WI38 (cell line): ENCODE measurements at regions not wholly inside any gene's neighbourhood (a gene's known extent, or its start where the extent isn't known, plus 50 kb on each side); places are given as distances from the start of the nearest gene placed in this dataset.
"Not testable (repeated sequence)": the region's sequence is repeated elsewhere in the genome, so short reads cannot be mapped to it uniquely, and the experiment has no call there.

Source experiments
- H3K4me3 ChIP-seq: 2 replicates; pipeline ENCODE4 v1.5.1; 2011; ENCODE audit warnings: low read depth, mild to moderate bottlenecking, control low read depth, low read length
- TF ChIP-seq, protein P1 (sequence below): IDR thresholded peaks from 2 replicates; pipeline ENCODE4 v1.5.1; 2012; ENCODE audit warnings: low read depth, mild to moderate bottlenecking, control low read depth, low read length

DNA sequence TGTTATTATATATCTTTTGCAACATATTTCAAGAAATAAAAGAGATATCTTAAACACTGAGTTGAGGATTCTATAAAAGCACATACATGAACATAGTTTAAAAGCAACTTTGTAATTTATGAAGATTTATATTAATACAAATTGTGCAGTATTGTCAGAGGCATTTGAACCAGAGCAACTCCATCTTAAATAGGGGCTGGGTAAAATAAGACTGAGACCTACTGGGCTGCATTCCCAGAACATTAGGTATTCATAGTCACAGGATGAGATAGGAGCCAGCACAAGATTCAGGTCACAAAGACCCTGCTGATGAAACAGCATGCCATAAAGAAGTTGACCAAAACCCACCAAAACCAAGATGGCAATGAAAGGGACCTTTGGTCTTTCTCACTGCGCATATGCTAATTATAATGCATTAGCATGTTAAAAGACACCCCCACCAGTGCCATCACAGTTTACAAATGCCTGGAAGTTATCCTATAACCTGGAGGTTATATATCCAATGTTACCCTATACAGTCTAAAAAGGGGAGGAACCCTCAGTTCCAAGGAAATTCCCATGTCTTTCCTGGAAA, 320.2 kb downstream of the FAM170A start:
- H3K4me3 ChIP-seq, result no peak overlapping the region
- TF ChIP-seq, protein P1, sequence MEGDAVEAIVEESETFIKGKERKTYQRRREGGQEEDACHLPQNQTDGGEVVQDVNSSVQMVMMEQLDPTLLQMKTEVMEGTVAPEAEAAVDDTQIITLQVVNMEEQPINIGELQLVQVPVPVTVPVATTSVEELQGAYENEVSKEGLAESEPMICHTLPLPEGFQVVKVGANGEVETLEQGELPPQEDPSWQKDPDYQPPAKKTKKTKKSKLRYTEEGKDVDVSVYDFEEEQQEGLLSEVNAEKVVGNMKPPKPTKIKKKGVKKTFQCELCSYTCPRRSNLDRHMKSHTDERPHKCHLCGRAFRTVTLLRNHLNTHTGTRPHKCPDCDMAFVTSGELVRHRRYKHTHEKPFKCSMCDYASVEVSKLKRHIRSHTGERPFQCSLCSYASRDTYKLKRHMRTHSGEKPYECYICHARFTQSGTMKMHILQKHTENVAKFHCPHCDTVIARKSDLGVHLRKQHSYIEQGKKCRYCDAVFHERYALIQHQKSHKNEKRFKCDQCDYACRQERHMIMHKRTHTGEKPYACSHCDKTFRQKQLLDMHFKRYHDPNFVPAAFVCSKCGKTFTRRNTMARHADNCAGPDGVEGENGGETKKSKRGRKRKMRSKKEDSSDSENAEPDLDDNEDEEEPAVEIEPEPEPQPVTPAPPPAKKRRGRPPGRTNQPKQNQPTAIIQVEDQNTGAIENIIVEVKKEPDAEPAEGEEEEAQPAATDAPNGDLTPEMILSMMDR, result no peak

DNA sequence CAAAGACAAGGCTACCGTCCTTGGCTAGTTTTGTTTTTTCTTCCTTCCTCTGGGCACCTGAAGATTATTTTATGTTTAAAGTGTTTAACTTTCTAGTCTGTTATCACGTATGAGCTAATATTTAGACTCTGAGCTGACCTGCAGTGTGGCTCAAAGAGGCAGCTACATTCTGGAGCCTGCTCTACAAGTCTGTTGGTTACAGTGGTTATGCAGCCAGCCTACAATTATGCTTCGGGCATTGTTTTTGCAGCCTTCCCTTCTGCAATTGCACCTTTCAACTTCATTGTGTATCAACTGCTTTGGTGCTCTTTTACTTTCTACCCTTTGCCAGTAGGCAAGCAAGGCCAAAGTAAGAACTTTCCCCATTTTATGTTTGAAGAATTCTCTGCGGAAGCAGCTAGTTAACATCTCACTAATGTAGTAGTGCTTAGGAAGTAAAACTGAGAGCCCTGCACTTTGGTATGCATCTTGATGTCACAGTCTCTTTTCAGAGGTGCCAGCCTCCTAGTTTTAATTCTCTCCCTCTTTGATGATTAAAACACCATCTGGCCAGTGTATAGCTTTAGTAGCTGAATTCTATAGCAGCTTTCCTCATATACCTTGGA, 322.1 kb downstream of the FAM170A start:
- TF ChIP-seq, protein P1, result no peak
- H3K4me3 ChIP-seq, result no peak overlapping the region

DNA sequence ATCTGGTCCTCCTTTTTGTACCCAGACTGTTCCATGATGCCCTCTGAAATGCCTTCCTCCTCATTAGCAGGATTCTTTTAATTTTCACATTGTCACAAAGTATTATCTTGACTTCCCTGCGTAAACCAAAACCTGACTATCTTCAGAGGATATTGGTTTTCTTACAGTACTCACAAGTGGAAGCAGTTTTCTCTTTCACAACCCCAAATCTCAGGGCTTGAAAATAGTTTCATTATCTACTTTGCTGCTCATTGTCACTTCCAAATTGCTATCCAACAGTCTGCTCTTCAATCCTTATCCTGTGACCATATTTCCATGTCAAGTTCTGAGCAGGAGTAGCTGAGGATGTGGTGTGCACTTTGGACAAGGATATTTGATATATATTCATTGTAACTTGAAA, 324.1 kb downstream of the FAM170A start:
- H3K4me3 ChIP-seq, result no peak overlapping the region
- TF ChIP-seq, protein P1, result no peak

DNA sequence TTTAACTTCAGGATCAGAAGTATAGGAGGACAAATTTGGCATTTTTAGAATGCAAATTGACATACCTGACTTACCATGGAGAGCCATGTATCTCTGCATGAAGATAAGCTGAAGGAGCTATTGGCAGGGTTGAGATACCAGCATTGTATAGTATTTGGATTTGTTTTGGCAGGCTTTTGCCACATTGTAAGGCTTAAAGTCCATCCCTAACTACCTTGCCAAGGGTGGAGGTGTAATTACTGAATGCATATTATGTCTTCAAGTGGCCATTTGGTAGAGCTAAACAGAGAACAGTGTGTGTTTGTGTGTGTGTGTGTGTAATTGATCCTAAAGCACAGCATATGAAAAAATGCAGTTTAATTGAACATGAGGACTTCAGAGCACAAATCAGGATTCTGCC, 324.7 kb downstream of the FAM170A start:
- TF ChIP-seq, protein P1, result no peak
- H3K4me3 ChIP-seq, result no peak overlapping the region

DNA sequence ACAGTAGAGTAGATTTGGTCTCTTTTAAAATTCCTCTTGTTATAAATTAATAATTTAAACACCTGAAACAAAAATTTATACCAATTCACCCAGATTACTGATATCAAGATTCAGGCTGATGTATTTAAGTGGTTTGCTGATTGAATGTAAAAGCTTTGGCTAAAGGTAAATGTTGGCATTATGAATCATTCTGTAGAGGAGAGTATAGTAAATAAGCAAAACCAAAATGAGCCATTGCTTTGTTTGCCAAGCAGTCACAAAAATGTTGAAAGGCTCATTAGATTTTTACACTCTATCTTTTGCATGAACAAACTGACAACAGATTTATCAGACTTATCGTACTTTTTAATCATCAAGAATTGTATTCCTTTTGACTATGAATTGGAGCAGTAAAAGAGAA, 332.6 kb downstream of the FAM170A start:
- TF ChIP-seq, protein P1, result no peak
- no peak overlapping the region for H3K4me3 ChIP-seq

DNA sequence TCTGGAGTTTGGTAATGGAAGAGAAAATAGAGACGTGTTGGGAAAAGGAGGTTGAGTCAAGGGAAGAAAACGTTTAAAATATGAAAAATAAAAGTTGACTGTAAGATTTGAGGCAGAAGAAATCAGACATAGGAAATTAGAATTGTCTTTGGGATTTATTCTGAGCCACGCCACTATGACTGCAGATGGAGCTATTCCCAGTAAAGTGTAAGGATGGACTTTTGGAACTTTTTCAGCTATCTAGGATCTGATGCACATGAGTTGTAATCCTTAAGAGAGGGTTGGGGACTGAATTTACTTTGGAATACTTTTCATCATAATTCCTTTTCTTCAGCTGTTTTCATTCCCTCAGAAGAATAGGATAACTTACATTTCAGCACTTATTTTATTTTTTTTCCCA, 336.7 kb downstream of the FAM170A start:
- TF ChIP-seq, protein P1, result no peak
- no peak overlapping the region for H3K4me3 ChIP-seq

DNA sequence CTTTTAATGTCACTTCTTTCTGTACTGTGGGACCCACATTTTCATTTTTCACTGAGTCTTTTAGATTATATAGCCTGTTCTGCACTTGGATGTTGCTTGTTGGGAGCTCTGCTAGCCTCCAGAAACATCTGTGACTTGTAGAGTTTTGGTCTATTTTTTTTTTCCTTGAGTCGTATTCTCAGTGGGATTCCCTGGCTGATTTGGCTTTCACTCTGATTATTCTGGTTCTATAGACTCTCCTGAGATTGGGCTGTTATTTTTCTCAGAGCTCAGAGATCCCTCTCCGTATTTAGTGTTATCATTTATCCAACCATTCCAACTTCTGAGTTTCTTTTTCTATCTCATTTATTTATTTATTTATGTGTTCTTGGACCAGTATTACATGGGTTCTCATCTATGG, 339.3 kb downstream of the FAM170A start:
- TF ChIP-seq, protein P1, result no peak
- H3K4me3 ChIP-seq, result no peak overlapping the region

DNA sequence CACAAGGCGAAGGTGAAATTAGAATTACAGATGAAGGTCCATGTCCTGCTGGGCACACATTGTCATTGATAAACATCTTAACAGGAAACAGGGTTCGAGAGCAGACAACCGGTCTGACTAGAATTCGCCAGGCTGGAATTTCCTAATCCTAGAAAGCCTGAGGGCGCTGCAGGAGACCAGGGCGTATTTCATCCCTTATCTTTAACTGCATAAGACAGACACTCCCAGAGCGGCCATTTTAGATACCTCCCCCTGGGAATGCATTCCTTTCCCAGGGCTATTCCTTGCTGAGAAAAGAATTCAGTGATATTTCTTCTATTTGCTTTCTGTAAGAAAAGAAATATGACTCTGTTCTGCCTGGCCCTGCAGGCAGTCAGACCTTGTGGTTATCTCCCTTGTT, 357.7 kb downstream of the FAM170A start:
- H3K4me3 ChIP-seq, result not testable (repeated sequence)
